ENCODE measurements at regions not wholly inside any gene's neighbourhood (a gene's known extent, or its start where the extent isn't known, plus 50 kb on each side); places are given as distances from the start of the nearest gene placed in this dataset.

- H3K4me3 Mint-ChIP-seq, result no peak overlapping the region
- no peaks in the 10 kb centered on the region for H3K4me1 Mint-ChIP-seq
- H3K27ac Mint-ChIP-seq, result no peak overlapping the region
- CTCF ChIA-PET, result no interaction called here
- DNase-seq, result no peak
- H3K36me3 Mint-ChIP-seq, result no peaks in the 10 kb centered on the region
- H3K27me3 Mint-ChIP-seq, result no peaks in the 10 kb centered on the region
- no peaks in the 10 kb centered on the region for H3K9me3 Mint-ChIP-seq (ENCODE audit: low read depth)
- ATAC-seq, result no peak
Measured at GRCh38 chr12:85680881-85681280, 155.3 kb downstream of the RASSF9 start.

DNA sequence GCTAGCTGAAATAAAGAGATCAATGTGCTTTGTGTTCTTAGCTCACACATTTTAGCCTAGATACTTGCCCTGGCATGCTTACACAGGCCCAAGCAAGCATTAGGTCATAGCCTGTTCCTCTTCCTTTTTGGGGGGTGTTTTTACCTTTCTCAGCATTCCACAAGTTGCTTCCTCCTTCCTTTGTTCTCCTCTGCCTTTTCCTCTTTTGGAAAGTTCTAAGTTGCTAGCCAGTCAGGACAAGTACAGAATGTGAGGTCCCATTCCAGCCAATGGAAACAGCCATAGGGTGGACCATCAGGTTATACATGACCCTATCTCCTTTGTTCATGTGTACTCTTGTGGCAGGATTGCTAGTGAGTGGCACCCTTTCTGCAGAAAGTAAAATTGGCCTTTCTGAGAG, 154.9 kb downstream of the RASSF9 start:
- H3K27me3 Mint-ChIP-seq, result no peaks in the 10 kb centered on the region
- H3K4me3 Mint-ChIP-seq, result no peak overlapping the region
- no peak overlapping the region for H3K27ac Mint-ChIP-seq
- no peak for DNase-seq
- ATAC-seq, result no peak
- no peaks in the 10 kb centered on the region for H3K9me3 Mint-ChIP-seq (ENCODE audit: low read depth)
- CTCF ChIA-PET, result no interaction called here
- no peaks in the 10 kb centered on the region for H3K36me3 Mint-ChIP-seq
- no peaks in the 10 kb centered on the region for H3K4me1 Mint-ChIP-seq

GRCh38 chr12:85683051-85683450, 153.2 kb downstream of the RASSF9 start:
- Mint-ChIP-seq H3K4me3 (no peak overlapping the region), H3K4me1 (no peaks in the 10 kb centered on the region), H3K27ac (no peak overlapping the region), H3K9me3 (ENCODE audit: low read depth) (peaks cover 2% of the 10 kb centered on the region), H3K36me3 (no peaks in the 10 kb centered on the region), H3K27me3 (no peaks in the 10 kb centered on the region)
- no peak for ATAC-seq
- CTCF ChIA-PET, result no interaction called here
- DNase-seq, result no peak

GRCh38 chr12:85688837-85689236, 147.4 kb downstream of the RASSF9 start:
- CTCF ChIA-PET, result no interaction called here
- no peak for DNase-seq
- no peaks in the 10 kb centered on the region for H3K27me3 Mint-ChIP-seq
- H3K36me3 Mint-ChIP-seq, result no peaks in the 10 kb centered on the region
- ATAC-seq, result no peak
- no peak overlapping the region for H3K27ac Mint-ChIP-seq
- no peaks in the 10 kb centered on the region for H3K4me1 Mint-ChIP-seq
- peaks cover 6% of the 10 kb centered on the region for H3K9me3 Mint-ChIP-seq (ENCODE audit: low read depth)
- H3K4me3 Mint-ChIP-seq, result no peak overlapping the region

DNA sequence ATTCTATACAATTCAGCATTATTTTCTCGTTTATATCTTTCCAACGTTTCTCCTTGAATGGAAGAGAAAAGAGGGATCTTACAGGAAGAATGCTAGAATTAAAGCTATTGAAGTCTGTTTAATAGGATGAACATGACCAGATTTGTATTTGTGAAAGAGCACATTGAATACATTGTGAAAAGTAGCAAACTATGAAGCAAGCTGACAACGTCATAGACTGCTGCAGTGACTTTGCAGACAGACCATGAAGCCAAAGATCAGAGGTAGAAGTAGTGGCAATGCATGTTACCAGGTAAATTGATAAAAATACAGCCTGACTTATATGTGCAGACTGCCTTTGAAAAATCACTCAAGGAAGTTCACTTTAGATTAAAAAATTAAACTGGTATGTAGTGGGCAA, 146.1 kb downstream of the RASSF9 start:
- Mint-ChIP-seq H3K4me3 (no peak overlapping the region), H3K4me1 (no peaks in the 10 kb centered on the region), H3K27ac (no peak overlapping the region), H3K9me3 (ENCODE audit: low read depth) (peaks cover 6% of the 10 kb centered on the region), H3K36me3 (no peaks in the 10 kb centered on the region), H3K27me3 (no peaks in the 10 kb centered on the region)
- no peak for ATAC-seq
- DNase-seq, result no peak
- CTCF ChIA-PET, result no interaction called here

GRCh38 chr12:85693093-85693665, 143.0 kb downstream of the RASSF9 start:
- Mint-ChIP-seq H3K27ac (no peak overlapping the region), H3K36me3 (no peaks in the 10 kb centered on the region), H3K9me3 (ENCODE audit: low read depth) (peaks cover 4% of the 10 kb centered on the region), H3K27me3 (no peaks in the 10 kb centered on the region), H3K4me1 (no peaks in the 10 kb centered on the region), H3K4me3 (no peak overlapping the region)
- DNase-seq (no peak), ATAC-seq (no peak)
- CTCF ChIA-PET, result no interaction called here

- H3K27ac Mint-ChIP-seq, result no peak overlapping the region
- ATAC-seq (no peak), DNase-seq (no peak)
- H3K4me3 Mint-ChIP-seq, result no peak overlapping the region
- CTCF ChIA-PET, result no interaction called here
- no peaks in the 10 kb centered on the region for H3K27me3 Mint-ChIP-seq
- peaks cover 4% of the 10 kb centered on the region for H3K9me3 Mint-ChIP-seq (ENCODE audit: low read depth)
- H3K36me3 Mint-ChIP-seq, result no peaks in the 10 kb centered on the region
- H3K4me1 Mint-ChIP-seq, result no peaks in the 10 kb centered on the region
Measured at GRCh38 chr12:85695097-85695715, 141.0 kb downstream of the RASSF9 start.

GRCh38 chr12:85697003-85697402, 139.2 kb downstream of the RASSF9 start:
- H3K4me1 Mint-ChIP-seq, result no peaks in the 10 kb centered on the region
- H3K27ac Mint-ChIP-seq, result no peak overlapping the region
- no peaks in the 10 kb centered on the region for H3K9me3 Mint-ChIP-seq (ENCODE audit: low read depth)
- CTCF ChIA-PET, result no interaction called here
- H3K36me3 Mint-ChIP-seq, result no peaks in the 10 kb centered on the region
- no peaks in the 10 kb centered on the region for H3K27me3 Mint-ChIP-seq
- H3K4me3 Mint-ChIP-seq, result no peak overlapping the region
- DNase-seq (no peak), ATAC-seq (no peak)

- H3K9me3 Mint-ChIP-seq (ENCODE audit: low read depth), result no peaks in the 10 kb centered on the region
- no peaks in the 10 kb centered on the region for H3K27me3 Mint-ChIP-seq
- CTCF ChIA-PET, result no interaction called here
- ATAC-seq (no peak), DNase-seq (no peak)
- H3K4me1 Mint-ChIP-seq, result no peaks in the 10 kb centered on the region
- no peaks in the 10 kb centered on the region for H3K36me3 Mint-ChIP-seq
- no peak overlapping the region for H3K27ac Mint-ChIP-seq
- no peak overlapping the region for H3K4me3 Mint-ChIP-seq
Measured at GRCh38 chr12:85698937-85699336, 137.3 kb downstream of the RASSF9 start.

- DNase-seq (no peak), ATAC-seq (no peak)
- Mint-ChIP-seq H3K27ac (no peak overlapping the region), H3K36me3 (no peaks in the 10 kb centered on the region), H3K27me3 (no peaks in the 10 kb centered on the region), H3K4me3 (no peak overlapping the region), H3K4me1 (no peaks in the 10 kb centered on the region), H3K9me3 (ENCODE audit: low read depth) (peaks cover 7% of the 10 kb centered on the region)
- CTCF ChIA-PET, result no interaction called here
Measured at GRCh38 chr12:85708775-85709174, 127.4 kb downstream of the RASSF9 start.

DNA sequence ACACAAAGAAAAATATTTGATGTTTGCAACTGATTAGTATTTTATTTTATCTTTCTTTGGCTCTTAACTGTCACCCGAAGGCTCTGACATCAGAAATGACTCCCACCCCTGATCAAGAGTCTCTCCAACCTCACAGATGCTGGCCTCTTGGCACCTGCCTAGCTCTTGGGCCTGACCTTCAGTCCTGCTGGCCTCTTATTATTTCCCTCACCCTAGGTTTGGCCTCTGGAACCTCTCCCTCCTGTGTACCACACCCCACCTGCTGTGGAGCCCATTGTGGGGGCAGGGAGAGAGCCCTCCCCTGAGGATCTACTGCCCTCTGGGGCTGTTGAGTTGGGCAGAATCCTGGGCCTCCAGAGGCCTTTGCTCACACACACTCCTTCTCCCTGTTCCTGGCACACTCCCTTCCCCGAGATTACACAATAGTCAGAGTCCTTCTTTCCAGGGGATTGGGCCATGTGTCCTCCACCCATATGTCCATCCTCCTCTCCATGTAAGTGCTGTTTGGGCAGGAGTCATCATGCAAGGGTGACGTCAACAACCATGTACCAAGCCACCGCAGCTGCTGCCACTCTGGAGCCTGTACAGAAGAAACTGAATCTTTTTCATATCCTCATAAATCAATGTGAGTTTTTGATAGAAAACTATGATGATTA, 124.3 kb downstream of the RASSF9 start:
- H3K9me3 Mint-ChIP-seq (ENCODE audit: low read depth), result peaks cover 3% of the 10 kb centered on the region
- ATAC-seq (no peak), DNase-seq (no peak)
- CTCF ChIA-PET, result no interaction called here
- no peak overlapping the region for H3K27ac Mint-ChIP-seq
- H3K27me3 Mint-ChIP-seq, result no peaks in the 10 kb centered on the region
- H3K4me3 Mint-ChIP-seq, result no peak overlapping the region
- H3K4me1 Mint-ChIP-seq, result no peaks in the 10 kb centered on the region
- no peaks in the 10 kb centered on the region for H3K36me3 Mint-ChIP-seq

- CTCF ChIA-PET, result no interaction called here
- no peak for ATAC-seq
- peaks cover 3% of the 10 kb centered on the region for H3K9me3 Mint-ChIP-seq (ENCODE audit: low read depth)
Measured at GRCh38 chr12:85713373-85713772, 122.8 kb downstream of the RASSF9 start.

GRCh38 chr12:85714425-85714824, 121.8 kb downstream of the RASSF9 start:
- CTCF ChIA-PET, result no interaction called here
- Mint-ChIP-seq H3K27me3 (no peaks in the 10 kb centered on the region), H3K9me3 (ENCODE audit: low read depth) (peaks cover 3% of the 10 kb centered on the region), H3K4me1 (no peaks in the 10 kb centered on the region), H3K4me3 (no peak overlapping the region), H3K36me3 (no peaks in the 10 kb centered on the region), H3K27ac (no peak overlapping the region)
- DNase-seq (no peak), ATAC-seq (no peak)

More at GRCh38 chr12:85713373-85713772, 122.8 kb downstream of the RASSF9 start:
- H3K36me3 Mint-ChIP-seq, result no peaks in the 10 kb centered on the region
- H3K4me1 Mint-ChIP-seq, result no peaks in the 10 kb centered on the region
- H3K27ac Mint-ChIP-seq, result no peak overlapping the region
- H3K4me3 Mint-ChIP-seq, result no peak overlapping the region
- H3K27me3 Mint-ChIP-seq, result no peaks in the 10 kb centered on the region
- DNase-seq, result no peak

- Mint-ChIP-seq H3K4me3 (no peak overlapping the region), H3K4me1 (no peaks in the 10 kb centered on the region), H3K27ac (no peak overlapping the region), H3K9me3 (ENCODE audit: low read depth) (peaks cover 5% of the 10 kb centered on the region), H3K27me3 (no peaks in the 10 kb centered on the region), H3K36me3 (no peaks in the 10 kb centered on the region)
- no peak for DNase-seq
- no peak for ATAC-seq
- CTCF ChIA-PET, result no interaction called here
Measured at GRCh38 chr12:85720308-85721033, 115.7 kb downstream of the RASSF9 start.
